GM19324 (cell line): ENCODE measurements at regions not wholly inside any gene's neighbourhood (a gene's known extent, or its start where the extent isn't known, plus 50 kb on each side); places are given as distances from the start of the nearest gene placed in this dataset.
"Not testable (repeated sequence)": the region's sequence is repeated elsewhere in the genome, so short reads cannot be mapped to it uniquely, and the experiment has no call there.

Source experiments
- ATAC-seq: cut with Tn5 transposase; IDR thresholded peaks from one replicate; pipeline ENCODE4 v1.9.1; 2021; ENCODE audit warnings: mild to moderate bottlenecking, moderate library complexity; ENCODE audit not compliant: unreplicated experiment, low FRiP score

- not testable (repeated sequence) for ATAC-seq
Observed at GRCh38 chrX:3882553-3882920, 169.1 kb upstream of the PRKX start.

- ATAC-seq = peak; percentile 100
Observed at GRCh38 chrX:3881898-3882552, 168.6 kb upstream of the PRKX start.

- peak; percentile 44 for ATAC-seq
Observed at GRCh38 chrX:3881255-3881895, 167.9 kb upstream of the PRKX start.

GRCh38 chrX:3876393-3876792 is 162.9 kb upstream of the PRKX start:
- not testable (repeated sequence) for ATAC-seq

GRCh38 chrX:3875638-3876037 is 162.2 kb upstream of the PRKX start:
- ATAC-seq = not testable (repeated sequence)

- ATAC-seq = not testable (repeated sequence)
Observed at GRCh38 chrX:3872226-3872879, 158.9 kb upstream of the PRKX start.

- not testable (repeated sequence) for ATAC-seq
Observed at GRCh38 chrX:3867067-3867831, 153.8 kb upstream of the PRKX start.

GRCh38 chrX:3858332-3858731 is 144.9 kb upstream of the PRKX start:
- not testable (repeated sequence) for ATAC-seq

- ATAC-seq = peak; percentile 98
Observed at GRCh38 chrX:3843522-3844145, 130.2 kb upstream of the PRKX start.

- ATAC-seq = peak; percentile 65
Observed at GRCh38 chrX:3842822-3843521, 129.5 kb upstream of the PRKX start.

GRCh38 chrX:3838754-3839153 is 125.3 kb upstream of the PRKX start:
- not testable (repeated sequence) for ATAC-seq

GRCh38 chrX:3837958-3838643 is 124.7 kb upstream of the PRKX start:
- not testable (repeated sequence) for ATAC-seq

- ATAC-seq = not testable (repeated sequence)
Observed at GRCh38 chrX:3837211-3837610, 123.8 kb upstream of the PRKX start.

- ATAC-seq = not testable (repeated sequence)
Observed at GRCh38 chrX:3833761-3834542, 120.5 kb upstream of the PRKX start.

- ATAC-seq = not testable (repeated sequence)
Observed at GRCh38 chrX:3830020-3830419, 116.6 kb upstream of the PRKX start.

GRCh38 chrX:3829041-3829531 is 115.6 kb upstream of the PRKX start:
- not testable (repeated sequence) for ATAC-seq

GRCh38 chrX:3828378-3829040 is 115.1 kb upstream of the PRKX start:
- ATAC-seq = not testable (repeated sequence)

GRCh38 chrX:3824008-3824407 is 110.6 kb upstream of the PRKX start:
- not testable (repeated sequence) for ATAC-seq
